T-helper 22 cell (primary cell): ENCODE measurements at regions not wholly inside any gene's neighbourhood (a gene's known extent, or its start where the extent isn't known, plus 50 kb on each side); places are given as distances from the start of the nearest gene placed in this dataset.
"Not testable (repeated sequence)": the region's sequence is repeated elsewhere in the genome, so short reads cannot be mapped to it uniquely, and the experiment has no call there.

Source experiments
- DNase-seq: peaks from one replicate; pipeline ENCODE4 v3.0.0-alpha.2; 2020; ENCODE audit warnings: low read depth

DNA sequence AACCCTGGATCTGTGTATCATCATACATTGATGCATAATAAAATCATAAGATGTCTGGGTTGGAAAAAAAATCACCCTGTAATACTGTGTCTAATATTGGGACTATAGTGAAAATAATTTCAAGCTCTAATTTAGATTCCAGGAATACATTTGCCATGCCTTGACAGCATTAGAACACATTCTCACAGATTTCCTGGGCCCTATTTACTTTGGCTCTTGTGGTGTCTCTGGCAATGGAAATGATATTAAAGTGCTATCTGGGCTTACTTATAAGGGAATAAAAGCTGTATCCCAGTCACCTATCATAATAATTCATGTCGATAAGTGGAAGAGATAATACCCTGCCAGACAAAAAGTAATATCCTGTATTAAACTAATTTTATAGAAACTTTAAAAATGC is 472.0 kb downstream of the ZPLD1 start:
- DNase-seq: no peak

DNA sequence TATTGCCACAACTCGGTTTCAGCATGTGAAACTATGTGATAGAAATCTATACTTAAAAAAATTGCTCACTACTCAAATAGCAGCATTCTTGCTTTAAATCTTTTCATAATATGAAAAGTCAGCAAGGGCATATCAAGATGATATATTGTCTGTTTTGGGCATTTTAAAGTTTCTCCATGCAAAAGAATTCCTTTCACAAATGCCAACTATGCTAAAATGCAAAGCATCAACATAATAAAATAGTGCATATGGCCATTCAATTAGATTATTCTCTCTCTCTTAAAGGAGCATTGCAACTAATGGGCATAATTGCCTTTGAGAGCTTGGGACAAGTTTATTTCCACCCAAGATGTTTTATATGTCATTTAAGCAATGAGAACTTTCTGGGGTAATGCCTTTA is 475.1 kb downstream of the ZPLD1 start:
- no peak for DNase-seq

DNA sequence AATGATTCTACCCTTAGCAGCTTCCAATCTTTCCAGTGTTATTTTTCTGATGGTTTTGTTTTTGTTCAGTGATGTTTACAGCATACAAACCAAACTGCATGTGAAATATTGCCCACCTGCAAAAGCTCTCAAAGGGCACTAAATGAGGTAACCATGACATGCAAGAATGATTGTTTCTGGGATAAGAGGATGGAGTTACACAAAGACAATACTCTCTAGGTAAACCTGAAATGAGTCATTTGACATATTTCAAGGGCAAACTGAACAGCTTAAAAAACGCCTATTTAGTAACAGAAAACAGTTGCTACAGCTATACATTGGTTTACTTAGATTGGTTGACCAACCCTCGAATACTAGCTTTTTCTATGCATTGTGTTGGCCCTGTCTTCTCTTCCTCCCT is 481.7 kb downstream of the ZPLD1 start:
- DNase-seq: no peak

DNA sequence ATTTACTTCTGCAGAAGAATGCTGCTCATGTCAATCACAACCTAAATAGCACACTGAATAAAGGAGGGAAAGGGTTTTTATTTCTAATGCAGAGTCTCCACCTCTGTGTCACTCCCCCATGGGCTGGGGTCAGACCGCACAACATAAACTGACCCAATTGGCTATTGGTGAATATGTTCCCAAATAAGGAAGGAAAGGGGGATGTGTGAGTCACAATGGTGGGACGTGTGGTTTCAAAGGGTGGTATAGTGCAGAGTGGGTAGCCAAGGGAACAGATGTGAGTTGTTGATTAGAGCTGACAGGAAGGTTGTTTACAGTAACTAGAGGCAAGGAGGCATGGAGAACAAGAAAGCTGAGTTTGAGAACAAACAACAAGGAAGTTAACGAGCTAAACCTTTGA is 491.8 kb downstream of the ZPLD1 start:
- DNase-seq: no peak

- DNase-seq: no peak
These were observed 498.6 kb downstream of the ZPLD1 start for GRCh38 chr3:102933377-102933776.

DNA sequence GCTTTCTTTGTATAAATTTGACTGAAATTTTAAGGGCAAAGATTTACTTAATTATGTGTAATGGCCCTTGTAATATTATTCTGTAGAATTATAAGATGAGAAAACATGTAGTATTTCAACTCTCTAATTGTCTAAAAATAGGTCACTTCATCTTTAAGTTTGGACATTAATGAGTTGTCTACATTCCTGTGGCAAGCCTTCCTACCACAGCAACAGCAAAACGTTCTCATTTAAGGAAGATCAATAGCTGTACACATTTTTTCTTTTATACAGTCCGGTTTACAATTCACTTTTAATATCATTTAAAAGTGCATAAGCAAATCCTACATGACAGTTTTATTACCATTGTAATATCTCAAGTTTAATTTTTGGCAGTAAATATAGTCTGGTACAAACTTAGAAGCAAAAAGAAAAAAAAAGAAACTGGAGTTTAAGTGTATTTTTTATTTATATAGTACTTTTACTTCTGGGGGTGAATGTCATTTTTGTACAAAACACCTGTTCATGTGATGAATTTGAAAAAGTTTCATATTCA is 501.8 kb downstream of the ZPLD1 start:
- no peak for DNase-seq

GRCh38 chr3:102941786-102942185 is 507.0 kb downstream of the ZPLD1 start:
- DNase-seq: no peak

DNA sequence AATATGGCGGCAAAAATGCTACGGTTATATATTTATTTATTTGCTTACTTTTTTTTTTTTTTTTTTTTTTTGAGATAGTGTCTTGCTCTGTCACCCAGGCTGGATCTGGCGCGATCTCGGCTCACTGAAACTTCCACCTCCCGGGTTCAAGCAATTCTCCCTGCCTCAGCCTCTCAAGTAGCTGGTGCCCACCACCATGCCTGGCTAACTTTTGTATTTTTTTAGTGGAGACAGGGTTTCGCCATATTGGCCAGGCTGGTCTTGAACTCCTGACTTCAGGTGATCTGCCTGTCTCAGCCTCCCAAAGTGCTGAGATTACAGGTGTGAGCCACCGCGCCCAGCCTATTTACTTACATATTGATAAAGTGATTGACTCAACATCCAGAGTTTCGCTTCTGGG is 511.6 kb downstream of the ZPLD1 start:
- not testable (repeated sequence) for DNase-seq

DNA sequence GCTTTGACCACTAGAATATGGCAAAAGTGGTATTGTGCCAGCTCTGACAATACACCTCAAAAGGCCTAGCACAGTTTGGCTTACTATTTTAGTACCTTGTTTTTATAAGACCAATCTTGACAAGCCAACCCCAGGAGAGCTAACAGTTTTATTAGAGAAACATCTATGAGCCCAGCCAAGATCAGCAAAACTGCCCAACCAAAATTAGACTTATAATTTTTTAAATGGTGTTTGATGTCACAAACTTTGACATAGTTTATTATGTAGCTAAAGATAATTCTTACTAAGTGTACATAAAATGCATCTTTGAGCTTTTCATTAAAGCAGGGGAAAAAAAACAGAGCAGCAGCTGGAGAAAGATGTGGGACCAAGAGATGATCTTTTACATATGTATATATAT is 537.5 kb downstream of the ZPLD1 start:
- no peak for DNase-seq

GRCh38 chr3:102974333-102974732 is 539.5 kb downstream of the ZPLD1 start:
- no peak for DNase-seq

DNA sequence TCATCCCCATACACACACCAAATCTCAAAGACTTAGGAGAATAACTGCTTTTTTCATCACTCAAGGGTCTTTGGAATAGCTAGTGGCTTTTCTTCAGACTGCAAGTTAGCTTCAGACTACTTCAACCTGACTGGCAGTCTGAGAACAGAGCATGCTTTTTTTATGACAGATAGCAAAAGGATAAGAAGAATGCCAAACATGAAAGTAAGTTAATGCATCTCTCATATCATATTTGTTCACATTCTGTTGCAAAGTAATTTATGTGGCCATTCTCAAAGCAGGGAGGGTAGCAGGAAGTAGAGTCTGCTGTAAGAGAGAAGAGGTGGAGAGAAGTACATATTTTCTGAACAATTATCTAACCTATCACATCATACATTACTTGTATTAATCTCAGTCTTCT is 544.4 kb downstream of the ZPLD1 start:
- no peak for DNase-seq

DNA sequence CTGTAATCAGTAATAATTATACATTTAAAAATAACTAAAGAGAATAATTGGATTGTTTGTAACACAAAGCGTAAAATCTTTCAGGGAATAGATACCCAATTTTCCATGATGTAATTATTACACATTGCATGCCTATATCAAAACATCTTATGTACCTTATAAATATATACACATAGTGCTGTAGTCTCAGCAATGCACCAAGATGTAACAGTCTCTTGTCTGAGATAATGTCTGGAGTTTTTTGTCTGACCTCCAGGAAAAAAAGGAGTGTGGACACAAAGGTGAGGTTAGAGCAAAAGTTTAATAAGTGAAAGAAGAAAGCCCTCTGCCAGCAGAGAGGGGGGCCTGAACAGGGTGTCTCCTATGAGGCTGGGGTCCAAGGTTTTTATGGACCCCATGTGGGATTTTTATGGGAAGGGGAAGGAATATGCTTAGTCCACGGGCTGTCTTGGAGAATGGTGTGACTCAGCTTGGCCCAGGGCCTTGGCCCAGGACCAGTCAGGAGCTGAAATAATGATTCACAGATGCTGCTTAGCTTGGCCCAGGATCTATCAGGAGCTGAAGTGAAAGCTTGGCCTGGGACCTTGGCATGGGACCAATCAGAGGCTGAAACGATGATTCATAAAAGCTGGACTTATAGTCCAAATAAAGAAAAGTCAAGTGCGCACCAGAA is 545.0 kb downstream of the ZPLD1 start:
- no peak for DNase-seq

DNA sequence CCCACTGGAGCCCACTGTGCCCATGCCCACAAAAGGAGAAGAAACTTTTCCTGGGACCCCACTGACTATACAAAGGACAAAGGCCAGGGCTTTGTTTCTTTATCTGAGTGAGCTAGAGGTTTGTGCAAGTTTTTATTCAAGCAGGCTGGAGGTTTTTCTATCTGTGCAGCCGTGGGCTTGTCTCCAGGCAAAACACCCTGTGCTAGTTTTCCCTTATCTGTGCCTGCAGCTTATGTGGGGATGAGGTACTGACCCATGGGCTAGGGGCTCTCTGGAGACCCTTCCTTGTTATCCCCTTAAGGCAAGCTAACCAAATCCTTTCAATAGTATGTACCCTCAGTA is 545.5 kb downstream of the ZPLD1 start:
- no peak for DNase-seq

- no peak for DNase-seq
These were observed 567.8 kb downstream of the ZPLD1 start for GRCh38 chr3:103002425-103003176.

GRCh38 chr3:103006526-103007183 is 571.8 kb downstream of the ZPLD1 start:
- DNase-seq: no peak

DNA sequence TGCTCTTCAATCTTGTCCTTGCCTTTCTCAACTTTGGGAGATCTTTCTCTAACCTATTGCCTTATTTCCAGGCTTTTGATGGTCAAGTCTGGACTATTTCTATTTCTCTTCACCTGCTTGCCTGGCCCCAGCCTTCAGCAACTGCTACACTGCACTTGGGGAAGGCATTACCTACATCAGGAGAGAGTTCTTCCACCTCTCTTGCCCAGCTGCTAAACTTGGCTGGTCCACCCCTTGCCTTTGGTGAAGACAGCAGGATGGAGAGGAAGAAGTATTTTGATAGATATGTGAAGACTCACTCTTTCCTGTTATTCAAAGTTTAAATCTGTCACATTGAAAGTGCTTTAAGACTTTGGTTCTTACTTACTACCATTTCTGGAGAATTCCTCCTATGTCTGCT is 574.8 kb downstream of the ZPLD1 start:
- no peak for DNase-seq

DNA sequence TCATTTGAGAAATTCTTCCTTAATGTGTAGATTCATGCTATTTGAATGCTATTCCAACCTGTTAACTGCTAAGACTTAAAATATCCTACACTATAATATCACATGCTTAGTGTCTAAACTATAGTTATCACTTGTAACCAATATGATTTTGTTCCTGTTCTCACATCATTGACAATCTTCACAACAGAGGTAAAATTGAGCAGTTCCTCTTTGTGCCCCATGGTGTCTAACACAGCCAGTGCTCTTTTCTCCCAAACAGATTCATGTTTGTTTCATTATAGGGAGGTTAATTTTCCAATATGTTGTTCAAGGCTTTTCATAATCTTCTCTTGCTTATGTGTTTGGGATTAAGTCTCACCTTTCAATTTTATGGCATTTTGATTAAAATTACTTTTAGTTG is 591.1 kb downstream of the ZPLD1 start:
- DNase-seq: no peak

DNA sequence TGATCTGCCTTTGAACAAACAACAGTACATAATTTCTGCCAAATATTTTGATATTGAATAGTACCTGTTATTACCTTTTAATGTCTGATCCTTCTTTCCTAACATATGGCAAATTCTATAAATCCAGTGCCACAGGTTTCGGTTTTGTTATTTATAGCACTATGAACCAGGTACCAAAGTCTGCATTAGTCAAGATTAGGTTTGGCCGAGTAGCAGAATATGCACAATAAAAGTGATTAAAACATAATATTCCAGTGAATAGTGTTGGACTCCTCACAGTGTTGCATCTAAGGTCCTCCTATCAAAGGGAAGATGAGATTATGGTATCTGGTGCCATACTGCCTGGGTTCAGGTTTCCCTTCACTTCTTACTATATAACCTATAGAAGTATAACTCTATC is 599.0 kb downstream of the ZPLD1 start:
- DNase-seq: no peak

DNA sequence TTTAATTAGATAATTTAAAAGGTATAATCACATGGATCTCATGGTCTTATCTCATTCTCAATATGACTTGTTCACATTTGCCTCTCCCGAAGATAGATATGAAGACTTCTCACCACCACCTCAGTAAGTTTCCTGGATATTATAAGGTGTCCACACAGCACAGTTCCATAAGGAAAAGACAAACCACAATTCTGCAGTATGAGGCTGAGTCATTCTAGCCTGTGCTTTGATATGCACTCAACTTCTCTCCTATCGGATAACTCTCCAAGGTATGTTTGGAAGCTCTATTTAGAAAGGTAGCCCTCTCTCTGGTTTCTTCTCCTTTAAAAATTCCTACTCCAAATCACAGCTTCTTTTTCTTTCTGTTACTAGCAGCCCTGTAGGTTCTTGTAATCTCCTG is 612.8 kb downstream of the ZPLD1 start:
- no peak for DNase-seq

- DNase-seq: no peak
These were observed 613.4 kb downstream of the ZPLD1 start for GRCh38 chr3:103048068-103048722.

- DNase-seq: no peak
These were observed 617.5 kb downstream of the ZPLD1 start for GRCh38 chr3:103052236-103052830.

GRCh38 chr3:103055021-103055520 is 620.3 kb downstream of the ZPLD1 start:
- DNase-seq: no peak
